ENCODE measurements at regions not wholly inside any gene's neighbourhood (a gene's known extent, or its start where the extent isn't known, plus 50 kb on each side); places are given as distances from the start of the nearest gene placed in this dataset.

- Histone ChIP-seq H2AFZ (ENCODE audit: low read depth, low read length) (no peak overlapping the region), H3K9me3 (replicated peaks; ENCODE audit: control insufficient read depth, insufficient read depth, low read length) (no peaks in the 10 kb centered on the region), H3K4me3 (replicated peaks in 1 of 3; ENCODE audit: insufficient read depth in 1 of 3, low read depth in 1 of 3, low read length in 3 of 3) (no peak overlapping the region), H3K27me3 (ENCODE audit: control insufficient read depth in 2 of 2, insufficient read depth in 2 of 2, low read length in 2 of 2) (no peaks in the 10 kb centered on the region), H3K79me2 (ENCODE audit: control insufficient read depth, insufficient read depth, low read length) (no peaks in the 10 kb centered on the region), H3K4me1 (ENCODE audit: control insufficient read depth, extremely low read depth, insufficient read depth, low read length) (no peaks in the 10 kb centered on the region), H3K9ac (replicated peaks; ENCODE audit: extremely low read depth, insufficient read depth, low read length) (no peak overlapping the region), H3K4me2 (ENCODE audit: insufficient read depth, low read length) (no peak overlapping the region), H3K36me3 (ENCODE audit: control insufficient read depth in 2 of 2, extremely low read depth in 1 of 2, insufficient read depth in 2 of 2, low read length in 2 of 2) (no peaks in the 10 kb centered on the region), H3K9me1 (replicated peaks; ENCODE audit: control insufficient read depth, extremely low read depth, insufficient read depth, low read length) (no peaks in the 10 kb centered on the region), H3K27ac (ENCODE audit: insufficient read depth, low read depth, low read length) (no peak overlapping the region), H4K20me1 (replicated peaks; ENCODE audit: control insufficient read depth, extremely low read depth, insufficient read depth, low read length) (no peaks in the 10 kb centered on the region)
- DNase-seq (ENCODE audit: low read depth, low spot score), result no peak
- ChIA-PET POLR2A (no interaction called here), CTCF (no interaction called here)
- dilution Hi-C loops (cut with MboI; ENCODE audit: extremely low pct_ligation_motif_present, low sequenced_read_pairs), result no loop called here
- TF ChIP-seq CTCF (IDR thresholded peaks at IDR 0.05; ENCODE audit: extremely low read depth in 1 of 2, insufficient read depth in 1 of 2, low read depth in 1 of 2, low read length in 2 of 2), result no peak
- TF ChIP-seq FOS (IDR thresholded peaks at IDR 0.05; ENCODE audit: borderline replicate concordance, insufficient read depth, low read length), result no peak
- intact Hi-C loops (cut with micrococcal nuclease), result no loop called here
- no TSS peak for BruUV-seq (replicated peaks)
- no peak for FAIRE-seq
Measured at GRCh38 chr12:115072712-115073111, 388.7 kb upstream of the TBX3 start.

- ChIA-PET CTCF (no interaction called here), POLR2A (no interaction called here)
- TF ChIP-seq MYC (IDR thresholded peaks at IDR 0.05; ENCODE audit: low read depth, low read length) (no peak), GATA2 (IDR thresholded peaks at IDR 0.05; ENCODE audit: insufficient read depth, insufficient read length, low read depth, low read length) (no peak), POLR2A (IDR thresholded peaks at IDR 0.05; ENCODE audit: low read depth, low read length) (no peak), FOS (IDR thresholded peaks at IDR 0.05; ENCODE audit: borderline replicate concordance, insufficient read depth, low read length) (no peak), JUN (IDR thresholded peaks at IDR 0.05; ENCODE audit: borderline replicate concordance, insufficient read depth, insufficient read length, low read depth) (no peak), EZH2 (IDR thresholded peaks at IDR 0.05; ENCODE audit: borderline replicate concordance, low read depth, low read length, severe bottlenecking) (no peak), MAX (IDR thresholded peaks at IDR 0.05; ENCODE audit: insufficient read depth, insufficient read length) (no peak), POLR2AphosphoS5 (IDR thresholded peaks at IDR 0.05; ENCODE audit: insufficient read depth, low read depth, low read length) (no peak), CTCF (IDR thresholded peaks at IDR 0.05; ENCODE audit: extremely low read depth in 1 of 2, insufficient read depth in 1 of 2, low read depth in 1 of 2, low read length in 2 of 2) (no peak)
- no peaks in the 10 kb centered on the region for H3K36me3 ChIP-seq (ENCODE audit: control insufficient read depth in 2 of 2, extremely low read depth in 1 of 2, insufficient read depth in 2 of 2, low read length in 2 of 2)
- H3K4me2 ChIP-seq (ENCODE audit: insufficient read depth, low read length), result no peak overlapping the region
- H4K20me1 ChIP-seq (replicated peaks; ENCODE audit: control insufficient read depth, extremely low read depth, insufficient read depth, low read length), result no peaks in the 10 kb centered on the region
- BruUV-seq (replicated peaks), result no TSS peak
- no peak overlapping the region for H3K9ac ChIP-seq (replicated peaks; ENCODE audit: extremely low read depth, insufficient read depth, low read length)
- H3K4me1 ChIP-seq (ENCODE audit: control insufficient read depth, extremely low read depth, insufficient read depth, low read length), result no peaks in the 10 kb centered on the region
- H3K27me3 ChIP-seq (ENCODE audit: control insufficient read depth in 2 of 2, insufficient read depth in 2 of 2, low read length in 2 of 2), result no peaks in the 10 kb centered on the region
- H3K4me3 ChIP-seq (replicated peaks in 1 of 3; ENCODE audit: insufficient read depth in 1 of 3, low read depth in 1 of 3, low read length in 3 of 3), result no peak overlapping the region
- H3K9me1 ChIP-seq (replicated peaks; ENCODE audit: control insufficient read depth, extremely low read depth, insufficient read depth, low read length), result no peaks in the 10 kb centered on the region
- intact Hi-C loops (cut with micrococcal nuclease), result no loop called here
- dilution Hi-C loops (cut with MboI; ENCODE audit: extremely low pct_ligation_motif_present, low sequenced_read_pairs), result no loop called here
- H3K79me2 ChIP-seq (ENCODE audit: control insufficient read depth, insufficient read depth, low read length), result no peaks in the 10 kb centered on the region
- DNase-seq (ENCODE audit: low read depth, low spot score) (no peak), FAIRE-seq (no peak)
- no peak overlapping the region for H3K27ac ChIP-seq (ENCODE audit: insufficient read depth, low read depth, low read length)
- no peaks in the 10 kb centered on the region for H3K9me3 ChIP-seq (replicated peaks; ENCODE audit: control insufficient read depth, insufficient read depth, low read length)
- H2AFZ ChIP-seq (ENCODE audit: low read depth, low read length), result no peak overlapping the region
Measured at GRCh38 chr12:115070313-115070712, 386.3 kb upstream of the TBX3 start.

Data from endothelial cell of umbilical vein (primary cell).